ENCODE measurements at regions not wholly inside any gene's neighbourhood (a gene's known extent, or its start where the extent isn't known, plus 50 kb on each side); places are given as distances from the start of the nearest gene placed in this dataset.

DNA sequence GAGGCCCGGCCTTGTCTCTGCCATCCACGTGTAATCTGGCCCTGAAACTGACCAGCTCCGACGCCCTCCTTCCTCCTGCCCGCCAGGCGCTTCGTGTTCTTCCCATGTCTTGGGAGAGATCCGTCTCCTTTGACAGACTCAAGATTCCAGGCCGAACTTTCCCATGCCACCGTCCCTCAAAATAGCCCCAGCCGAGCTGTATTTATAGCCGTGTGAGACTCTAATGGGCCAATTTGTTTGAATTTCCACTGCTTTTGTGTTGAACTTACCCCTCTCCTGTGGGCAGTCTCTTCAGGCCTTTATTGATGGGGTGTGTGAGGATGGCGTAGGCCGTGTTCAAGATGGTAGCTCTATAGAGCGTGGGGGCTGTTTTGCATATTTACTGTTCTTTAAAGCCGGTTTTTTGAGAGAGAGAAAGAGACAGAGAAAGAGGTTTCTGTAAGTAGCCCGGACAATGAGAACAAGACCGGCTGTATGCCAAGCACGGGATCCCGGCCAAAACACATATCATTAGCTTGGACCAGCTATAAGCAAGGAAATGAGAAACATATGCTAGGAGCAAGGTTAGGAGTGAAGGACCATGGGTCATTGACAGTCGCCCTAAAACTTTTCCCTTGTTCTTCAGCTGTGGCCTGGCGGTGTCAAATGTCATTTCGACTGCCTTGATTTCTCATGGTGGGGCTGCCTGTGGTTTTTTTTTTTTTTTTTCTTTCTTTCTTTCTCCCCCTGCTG, 124.5 kb upstream of the ZFHX3 start:
- H3K9me3 Mint-ChIP-seq, result peaks cover 0 to 11% (median 1%) of the 10 kb centered on the region in 8 donors
- intact Hi-C loops (cut with micrococcal nuclease), result no loop called here

GRCh38 chr16:73171901-73172240, 123.9 kb upstream of the ZFHX3 start:
- Mint-ChIP-seq H3K4me1 (peaks cover 2 to 4% (median 3%) of the 10 kb centered on the region in 4 donors), H3K9me3 (peaks cover 0 to 11% (median 1%) of the 10 kb centered on the region in 8 donors), H3K27me3 (no peaks in the 10 kb centered on the region), H3K36me3 (no peaks in the 10 kb centered on the region), H3K4me3 (no peak overlapping the region), H3K27ac (no peak overlapping the region)
- no peak overlapping the region for H3K4me3 ChIP-seq (ENCODE audit: low read length in 2 of 2)
- no peak for DNase-seq
- no peak overlapping the region for H3K27ac ChIP-seq (ENCODE audit: low read depth, low read length)
- POLR2A ChIA-PET (ENCODE audit: partially characterized antibody), result no interaction called here
- H3K27me3 ChIP-seq (ENCODE audit: insufficient read depth, low read length), result no peaks in the 10 kb centered on the region
- no peaks in the 10 kb centered on the region for H3K9me3 ChIP-seq (ENCODE audit: control insufficient read depth in 1 of 2, low read length in 2 of 2)
- CTCF ChIA-PET (ENCODE audit: partially characterized antibody), result no interaction called here
- no peaks in the 10 kb centered on the region for H3K36me3 ChIP-seq (ENCODE audit: insufficient read depth, low read length)
- intact Hi-C loops (cut with micrococcal nuclease), result no loop called here
- no peaks in the 10 kb centered on the region for H3K4me1 ChIP-seq (ENCODE audit: insufficient read depth, low read length)

More for the DNA sequence above, 124.5 kb upstream of the ZFHX3 start:
- Histone ChIP-seq H3K27me3 (ENCODE audit: insufficient read depth, low read length) (no peaks in the 10 kb centered on the region), H3K4me3 (ENCODE audit: low read length in 2 of 2) (no peak overlapping the region), H3K9me3 (ENCODE audit: control insufficient read depth in 1 of 2, low read length in 2 of 2) (no peaks in the 10 kb centered on the region), H3K36me3 (ENCODE audit: insufficient read depth, low read length) (no peaks in the 10 kb centered on the region), H3K27ac (ENCODE audit: low read depth, low read length) (no peak overlapping the region), H3K4me1 (ENCODE audit: insufficient read depth, low read length) (no peaks in the 10 kb centered on the region)
- no peaks in the 10 kb centered on the region for H3K36me3 Mint-ChIP-seq
- ChIA-PET CTCF (ENCODE audit: partially characterized antibody) (interaction anchor here (0.7 kb wide), 1 partner anchor 24 kb away, joined by 3 read pairs; no protein-coding TSS in a partner anchor), POLR2A (ENCODE audit: partially characterized antibody) (no interaction called here)
- no peak overlapping the region for H3K27ac Mint-ChIP-seq
- H3K4me3 Mint-ChIP-seq, result no peak overlapping the region
- peaks cover 0 to under 1% (median 0%) of the 10 kb centered on the region in 4 donors for H3K4me1 Mint-ChIP-seq
- DNase-seq, result no peak
- H3K27me3 Mint-ChIP-seq, result no peaks in the 10 kb centered on the region

- H3K4me1 Mint-ChIP-seq, result peaks cover 4 to 9% (median 8%) of the 10 kb centered on the region in 4 donors
- intact Hi-C loops (cut with micrococcal nuclease), result no loop called here
- no peaks in the 10 kb centered on the region for H3K27me3 Mint-ChIP-seq
- H3K27ac Mint-ChIP-seq, result no peak overlapping the region
- H3K4me3 Mint-ChIP-seq, result no peak overlapping the region
- peaks cover 0 to 11% (median 1%) of the 10 kb centered on the region in 8 donors for H3K9me3 Mint-ChIP-seq
- no peaks in the 10 kb centered on the region for H3K27me3 ChIP-seq (ENCODE audit: insufficient read depth, low read length)
- no peak overlapping the region for H3K4me3 ChIP-seq (ENCODE audit: low read length in 2 of 2)
- CTCF ChIA-PET (ENCODE audit: partially characterized antibody), result no interaction called here
- no peaks in the 10 kb centered on the region for H3K36me3 ChIP-seq (ENCODE audit: insufficient read depth, low read length)
- no peaks in the 10 kb centered on the region for H3K4me1 ChIP-seq (ENCODE audit: insufficient read depth, low read length)
- no peak for DNase-seq
- no peaks in the 10 kb centered on the region for H3K9me3 ChIP-seq (ENCODE audit: control insufficient read depth in 1 of 2, low read length in 2 of 2)
- H3K36me3 Mint-ChIP-seq, result no peaks in the 10 kb centered on the region
- H3K27ac ChIP-seq (ENCODE audit: low read depth, low read length), result no peak overlapping the region
- POLR2A ChIA-PET (ENCODE audit: partially characterized antibody), result no interaction called here
Observed at GRCh38 chr16:73171380-73171779, 123.5 kb upstream of the ZFHX3 start.

GRCh38 chr16:73170612-73171038, 122.7 kb upstream of the ZFHX3 start:
- H3K27me3 Mint-ChIP-seq, result no peaks in the 10 kb centered on the region
- no peak for DNase-seq
- no peaks in the 10 kb centered on the region for H3K36me3 Mint-ChIP-seq
- peaks cover 0 to 11% (median 1%) of the 10 kb centered on the region in 8 donors for H3K9me3 Mint-ChIP-seq
- peaks cover 7 to 14% (median 11%) of the 10 kb centered on the region in 4 donors for H3K4me1 Mint-ChIP-seq
- no peak overlapping the region for H3K27ac ChIP-seq (ENCODE audit: low read depth, low read length)
- H3K4me3 Mint-ChIP-seq, result no peak overlapping the region
- H3K27ac Mint-ChIP-seq, result no peak overlapping the region
- H3K27me3 ChIP-seq (ENCODE audit: insufficient read depth, low read length), result no peaks in the 10 kb centered on the region
- no peaks in the 10 kb centered on the region for H3K9me3 ChIP-seq (ENCODE audit: control insufficient read depth in 1 of 2, low read length in 2 of 2)
- intact Hi-C loops (cut with micrococcal nuclease), result no loop called here
- ChIA-PET POLR2A (ENCODE audit: partially characterized antibody) (no interaction called here), CTCF (ENCODE audit: partially characterized antibody) (no interaction called here)
- no peaks in the 10 kb centered on the region for H3K4me1 ChIP-seq (ENCODE audit: insufficient read depth, low read length)
- no peak overlapping the region for H3K4me3 ChIP-seq (ENCODE audit: low read length in 2 of 2)
- no peaks in the 10 kb centered on the region for H3K36me3 ChIP-seq (ENCODE audit: insufficient read depth, low read length)

GRCh38 chr16:73166947-73167550, 119.1 kb upstream of the ZFHX3 start:
- POLR2A ChIA-PET (ENCODE audit: partially characterized antibody), result no interaction called here
- CTCF ChIA-PET (ENCODE audit: partially characterized antibody), result no interaction called here
- Histone ChIP-seq H3K27me3 (ENCODE audit: insufficient read depth, low read length) (no peaks in the 10 kb centered on the region), H3K36me3 (ENCODE audit: insufficient read depth, low read length) (no peaks in the 10 kb centered on the region), H3K4me1 (ENCODE audit: insufficient read depth, low read length) (no peaks in the 10 kb centered on the region), H3K27ac (ENCODE audit: low read depth, low read length) (no peak overlapping the region), H3K4me3 (ENCODE audit: low read length in 2 of 2) (no peak overlapping the region), H3K9me3 (ENCODE audit: control insufficient read depth in 1 of 2, low read length in 2 of 2) (no peaks in the 10 kb centered on the region)
- peaks cover 7 to 14% (median 11%) of the 10 kb centered on the region in 4 donors for H3K4me1 Mint-ChIP-seq
- intact Hi-C loops (cut with micrococcal nuclease), result no loop called here
- H3K27me3 Mint-ChIP-seq, result no peaks in the 10 kb centered on the region
- peaks cover 0 to 4% (median 0%) of the 10 kb centered on the region in 8 donors for H3K9me3 Mint-ChIP-seq
- no peak for DNase-seq
- H3K36me3 Mint-ChIP-seq, result no peaks in the 10 kb centered on the region
- H3K4me3 Mint-ChIP-seq, result peak overlapping the region in 4 of 8 donors; percentile 17 to 79 (median 32)
- H3K27ac Mint-ChIP-seq, result no peak overlapping the region

- Mint-ChIP-seq H3K27me3 (no peaks in the 10 kb centered on the region), H3K4me3 (peak overlapping the region in 5 of 8 donors; percentile 5 to 79 (median 29)), H3K9me3 (peaks cover 0 to 4% (median 0%) of the 10 kb centered on the region in 8 donors), H3K27ac (peak overlapping the region in 1 of 7 donors; percentile 39), H3K4me1 (peaks cover 7 to 14% (median 11%) of the 10 kb centered on the region in 4 donors), H3K36me3 (no peaks in the 10 kb centered on the region)
- DNase-seq, result no peak
- Histone ChIP-seq H3K4me3 (ENCODE audit: low read length in 2 of 2) (no peak overlapping the region), H3K4me1 (ENCODE audit: insufficient read depth, low read length) (no peaks in the 10 kb centered on the region), H3K9me3 (ENCODE audit: control insufficient read depth in 1 of 2, low read length in 2 of 2) (no peaks in the 10 kb centered on the region), H3K27me3 (ENCODE audit: insufficient read depth, low read length) (no peaks in the 10 kb centered on the region), H3K27ac (ENCODE audit: low read depth, low read length) (no peak overlapping the region), H3K36me3 (ENCODE audit: insufficient read depth, low read length) (no peaks in the 10 kb centered on the region)
- ChIA-PET CTCF (ENCODE audit: partially characterized antibody) (no interaction called here), POLR2A (ENCODE audit: partially characterized antibody) (no interaction called here)
- intact Hi-C loops (cut with micrococcal nuclease), result no loop called here
Observed at GRCh38 chr16:73166441-73166851, 118.5 kb upstream of the ZFHX3 start.

DNA sequence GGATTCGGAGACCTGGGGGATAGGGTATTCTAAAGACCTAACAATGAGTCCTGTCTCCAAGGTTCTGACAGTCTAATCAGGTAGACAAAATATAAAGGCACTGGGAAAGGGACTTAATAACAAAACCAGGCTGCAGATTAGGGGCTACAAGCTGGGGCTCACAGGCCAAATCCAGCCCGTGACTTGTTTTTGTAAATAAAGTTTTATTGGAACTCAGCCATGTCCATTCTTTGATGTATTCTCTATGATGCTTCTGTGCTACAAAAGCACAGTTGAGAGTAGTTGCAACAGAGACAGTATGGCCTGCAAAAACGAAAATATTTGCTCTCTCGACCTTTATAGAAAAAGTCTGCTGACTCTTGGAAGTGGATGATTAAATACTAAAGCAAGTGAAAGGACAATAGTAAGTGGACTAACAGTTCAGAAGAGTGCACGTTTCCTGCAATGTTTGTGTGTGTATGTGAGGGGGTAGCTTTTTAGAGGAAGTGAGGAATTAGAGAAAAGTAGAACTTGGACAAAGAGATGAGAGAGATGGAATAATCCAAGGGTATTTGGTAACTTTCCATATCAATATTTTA, 115.4 kb upstream of the ZFHX3 start:
- no peaks in the 10 kb centered on the region for H3K27me3 ChIP-seq (ENCODE audit: insufficient read depth, low read length)
- Mint-ChIP-seq H3K36me3 (no peaks in the 10 kb centered on the region), H3K9me3 (peaks cover 0 to 2% (median 0%) of the 10 kb centered on the region in 8 donors), H3K27ac (no peak overlapping the region), H3K4me1 (peaks cover 7 to 14% (median 11%) of the 10 kb centered on the region in 4 donors), H3K27me3 (no peaks in the 10 kb centered on the region), H3K4me3 (no peak overlapping the region)
- H3K4me1 ChIP-seq (ENCODE audit: insufficient read depth, low read length), result no peaks in the 10 kb centered on the region
- intact Hi-C loops (cut with micrococcal nuclease), result no loop called here
- ChIA-PET POLR2A (ENCODE audit: partially characterized antibody) (no interaction called here), CTCF (ENCODE audit: partially characterized antibody) (no interaction called here)
- H3K4me3 ChIP-seq (ENCODE audit: low read length in 2 of 2), result no peak overlapping the region
- H3K36me3 ChIP-seq (ENCODE audit: insufficient read depth, low read length), result no peaks in the 10 kb centered on the region
- H3K27ac ChIP-seq (ENCODE audit: low read depth, low read length), result no peak overlapping the region
- H3K9me3 ChIP-seq (ENCODE audit: control insufficient read depth in 1 of 2, low read length in 2 of 2), result no peaks in the 10 kb centered on the region
- no peak for DNase-seq
